RWPE1 (cell line): ENCODE measurements at regions not wholly inside any gene's neighbourhood (a gene's known extent, or its start where the extent isn't known, plus 50 kb on each side); places are given as distances from the start of the nearest gene placed in this dataset.

Source experiments
- CTCF ChIA-PET: fragments of 350-600 bp; sonication (Branson Sonifier 250); formaldehyde crosslinking; extraction: SDS; loops from one replicate; lab custom pipeline; 2021; lab: Yijun Ruan, JAX
- POLR2A ChIA-PET: fragments of 400-600 bp; formaldehyde crosslinking; extraction: SDS; loops from one replicate; lab custom pipeline; 2020; ENCODE audit warnings: antibody characterized with exemption; ENCODE audit not compliant: low non-redundant PET; lab: Yijun Ruan, JAX
- DNase-seq: peaks from one replicate; pipeline ENCODE4 v3.0.0; 2012; ENCODE audit warnings: low spot score
- H3K27ac ChIP-seq: fragments of 450-650 bp; 2 replicates; pipeline ENCODE4 v1.5.1; 2017
- TF ChIP-seq, protein P1 (sequence below): fragments of 450-650 bp; conservative IDR thresholded peaks from 2 replicates; pipeline ENCODE4 v1.5.1; 2017; ENCODE audit warnings: low read depth, mild to moderate bottlenecking

GRCh38 chr3:145368748-145369147, 792.2 kb downstream of the PLOD2 start:
- CTCF ChIA-PET: no interaction called here
- POLR2A ChIA-PET: no interaction called here

DNA sequence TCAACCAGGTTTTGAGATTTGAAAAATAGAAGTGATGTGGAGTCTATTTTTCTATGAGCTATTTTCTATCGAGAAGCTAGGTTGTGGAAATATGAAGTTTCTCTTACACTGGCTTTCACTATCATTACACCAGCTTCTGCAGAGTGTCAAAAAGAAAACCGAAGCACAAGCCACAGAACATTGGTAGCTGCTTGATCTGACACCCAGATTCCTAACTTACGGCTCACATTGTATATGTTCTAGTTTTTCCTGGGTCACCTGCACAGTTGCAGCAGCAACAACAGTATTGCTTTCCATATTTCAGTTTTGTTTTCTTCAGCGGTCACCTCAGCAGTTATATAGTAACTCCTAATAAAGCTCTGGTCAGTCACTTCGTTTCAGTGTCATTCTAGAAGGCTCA, 790.1 kb downstream of the PLOD2 start:
- TF ChIP-seq, protein P1, sequence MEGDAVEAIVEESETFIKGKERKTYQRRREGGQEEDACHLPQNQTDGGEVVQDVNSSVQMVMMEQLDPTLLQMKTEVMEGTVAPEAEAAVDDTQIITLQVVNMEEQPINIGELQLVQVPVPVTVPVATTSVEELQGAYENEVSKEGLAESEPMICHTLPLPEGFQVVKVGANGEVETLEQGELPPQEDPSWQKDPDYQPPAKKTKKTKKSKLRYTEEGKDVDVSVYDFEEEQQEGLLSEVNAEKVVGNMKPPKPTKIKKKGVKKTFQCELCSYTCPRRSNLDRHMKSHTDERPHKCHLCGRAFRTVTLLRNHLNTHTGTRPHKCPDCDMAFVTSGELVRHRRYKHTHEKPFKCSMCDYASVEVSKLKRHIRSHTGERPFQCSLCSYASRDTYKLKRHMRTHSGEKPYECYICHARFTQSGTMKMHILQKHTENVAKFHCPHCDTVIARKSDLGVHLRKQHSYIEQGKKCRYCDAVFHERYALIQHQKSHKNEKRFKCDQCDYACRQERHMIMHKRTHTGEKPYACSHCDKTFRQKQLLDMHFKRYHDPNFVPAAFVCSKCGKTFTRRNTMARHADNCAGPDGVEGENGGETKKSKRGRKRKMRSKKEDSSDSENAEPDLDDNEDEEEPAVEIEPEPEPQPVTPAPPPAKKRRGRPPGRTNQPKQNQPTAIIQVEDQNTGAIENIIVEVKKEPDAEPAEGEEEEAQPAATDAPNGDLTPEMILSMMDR: no peak
- ChIA-PET POLR2A (no interaction called here), CTCF (no interaction called here)
- no peak overlapping the region for H3K27ac ChIP-seq
- no peak for DNase-seq

More at GRCh38 chr3:145368748-145369147, 792.2 kb downstream of the PLOD2 start:
- DNase-seq: no peak
- TF ChIP-seq, protein P1: no peak
- H3K27ac ChIP-seq: no peak overlapping the region

- ChIA-PET CTCF (no interaction called here), POLR2A (no interaction called here)
- no peak overlapping the region for H3K27ac ChIP-seq
- TF ChIP-seq, protein P1: no peak
- DNase-seq: no peak
These were observed 783.7 kb downstream of the PLOD2 start for GRCh38 chr3:145377301-145377700.

GRCh38 chr3:145383416-145383815, 777.6 kb downstream of the PLOD2 start:
- DNase-seq: no peak
- ChIA-PET CTCF (no interaction called here), POLR2A (no interaction called here)
- TF ChIP-seq, protein P1: no peak
- no peak overlapping the region for H3K27ac ChIP-seq

- H3K27ac ChIP-seq: no peak overlapping the region
- DNase-seq: no peak
- CTCF ChIA-PET: no interaction called here
- TF ChIP-seq, protein P1: no peak
- POLR2A ChIA-PET: no interaction called here
These were observed 776.7 kb downstream of the PLOD2 start for GRCh38 chr3:145384307-145384706.

DNA sequence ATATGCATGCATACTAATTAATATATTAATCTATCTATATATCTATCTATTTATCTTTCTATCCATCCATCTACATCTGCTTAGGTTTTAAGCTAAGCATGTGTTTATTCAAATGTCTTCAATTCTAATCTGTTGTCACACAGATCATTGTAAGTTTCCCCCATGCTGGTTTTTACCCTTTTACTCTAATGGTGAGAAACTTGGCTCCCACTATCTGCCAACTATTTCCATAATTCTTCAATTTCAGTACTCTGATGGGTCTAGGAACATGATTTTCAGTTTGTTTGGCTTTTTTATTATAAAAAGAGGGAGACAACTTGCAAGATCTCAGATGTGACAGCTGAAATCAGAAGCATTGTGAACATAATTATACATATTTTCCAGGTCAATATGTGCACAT, 773.8 kb downstream of the PLOD2 start:
- no peak overlapping the region for H3K27ac ChIP-seq
- CTCF ChIA-PET: no interaction called here
- no peak for DNase-seq
- POLR2A ChIA-PET: no interaction called here
- TF ChIP-seq, protein P1: no peak

- ChIA-PET POLR2A (no interaction called here), CTCF (no interaction called here)
- H3K27ac ChIP-seq: no peak overlapping the region
- TF ChIP-seq, protein P1: no peak
- no peak for DNase-seq
These were observed 765.6 kb downstream of the PLOD2 start for GRCh38 chr3:145395421-145395820.
